ENCODE measurements at regions not wholly inside any gene's neighbourhood (a gene's known extent, or its start where the extent isn't known, plus 50 kb on each side); places are given as distances from the start of the nearest gene placed in this dataset.

- FAIRE-seq = no peak
Measured at GRCh38 chrX:13902406-13902805, 85.5 kb upstream of the GPM6B start.

GRCh38 chrX:13901354-13901753 is 84.5 kb upstream of the GPM6B start:
- FAIRE-seq = no peak

- FAIRE-seq = no peak
Measured at GRCh38 chrX:13900351-13900750, 83.5 kb upstream of the GPM6B start.

- FAIRE-seq = no peak
Measured at GRCh38 chrX:13899607-13900006, 82.7 kb upstream of the GPM6B start.

- no peak for FAIRE-seq
Measured at GRCh38 chrX:13898603-13899002, 81.7 kb upstream of the GPM6B start.

GRCh38 chrX:13898083-13898482 is 81.2 kb upstream of the GPM6B start:
- FAIRE-seq = no peak

GRCh38 chrX:13897566-13897965 is 80.7 kb upstream of the GPM6B start:
- no peak for FAIRE-seq

- FAIRE-seq = no peak
Measured at GRCh38 chrX:13894888-13895565, 78.1 kb upstream of the GPM6B start.

- FAIRE-seq = no peak
Measured at GRCh38 chrX:13893826-13894225, 76.9 kb upstream of the GPM6B start.

GRCh38 chrX:13892856-13893255 is 76.0 kb upstream of the GPM6B start:
- no peak for FAIRE-seq

GRCh38 chrX:13891377-13892140 is 74.7 kb upstream of the GPM6B start:
- no peak for FAIRE-seq

GRCh38 chrX:13890806-13891205 is 73.9 kb upstream of the GPM6B start:
- no peak for FAIRE-seq

- no peak for FAIRE-seq
Measured at GRCh38 chrX:13888284-13888683, 71.4 kb upstream of the GPM6B start.

- FAIRE-seq = no peak
Measured at GRCh38 chrX:13885591-13885990, 68.7 kb upstream of the GPM6B start.

- FAIRE-seq = no peak
Measured at GRCh38 chrX:13876652-13877051, 59.8 kb upstream of the GPM6B start.

GRCh38 chrX:13875572-13875971 is 58.7 kb upstream of the GPM6B start:
- FAIRE-seq = no peak

GRCh38 chrX:13868591-13868990 is 51.7 kb upstream of the GPM6B start:
- no peak for FAIRE-seq

Data from endometrium (tissue), 2 donors.